ENCODE measurements at regions not wholly inside any gene's neighbourhood (a gene's known extent, or its start where the extent isn't known, plus 50 kb on each side); places are given as distances from the start of the nearest gene placed in this dataset.

DNA sequence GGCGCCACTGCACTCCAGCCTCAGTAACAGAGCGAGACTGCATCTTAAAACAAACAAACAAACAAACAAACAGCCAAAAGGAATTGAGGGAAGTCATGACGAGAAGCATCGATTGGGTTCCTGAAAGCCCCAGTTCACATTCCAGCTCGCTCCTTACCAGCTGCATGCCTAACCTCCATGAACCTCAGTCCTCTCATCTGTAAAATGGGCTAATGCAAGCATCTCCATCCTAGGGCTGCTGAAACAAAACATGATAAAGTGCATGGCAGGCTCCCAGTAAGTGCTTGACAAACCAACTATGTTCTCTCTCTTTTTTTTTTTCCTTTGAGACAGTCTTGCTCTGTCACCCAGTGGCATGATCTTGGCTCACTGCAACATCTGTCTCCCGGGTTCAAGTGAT is 79.7 kb upstream of the DISP3 start:
- DNase-seq (ENCODE audit: low read depth, low spot score): no peak
- dilution Hi-C loops (cut with MboI; ENCODE audit: extremely low pct_ligation_motif_present, low sequenced_read_pairs): no loop called here
- TF ChIP-seq EZH2 (IDR thresholded peaks at IDR 0.05; ENCODE audit: borderline replicate concordance, low read depth, low read length, severe bottlenecking) (no peak), MYC (IDR thresholded peaks at IDR 0.05; ENCODE audit: low read depth, low read length) (no peak), POLR2AphosphoS5 (IDR thresholded peaks at IDR 0.05; ENCODE audit: insufficient read depth, low read depth, low read length) (no peak)
- TF ChIP-seq, protein P1, sequence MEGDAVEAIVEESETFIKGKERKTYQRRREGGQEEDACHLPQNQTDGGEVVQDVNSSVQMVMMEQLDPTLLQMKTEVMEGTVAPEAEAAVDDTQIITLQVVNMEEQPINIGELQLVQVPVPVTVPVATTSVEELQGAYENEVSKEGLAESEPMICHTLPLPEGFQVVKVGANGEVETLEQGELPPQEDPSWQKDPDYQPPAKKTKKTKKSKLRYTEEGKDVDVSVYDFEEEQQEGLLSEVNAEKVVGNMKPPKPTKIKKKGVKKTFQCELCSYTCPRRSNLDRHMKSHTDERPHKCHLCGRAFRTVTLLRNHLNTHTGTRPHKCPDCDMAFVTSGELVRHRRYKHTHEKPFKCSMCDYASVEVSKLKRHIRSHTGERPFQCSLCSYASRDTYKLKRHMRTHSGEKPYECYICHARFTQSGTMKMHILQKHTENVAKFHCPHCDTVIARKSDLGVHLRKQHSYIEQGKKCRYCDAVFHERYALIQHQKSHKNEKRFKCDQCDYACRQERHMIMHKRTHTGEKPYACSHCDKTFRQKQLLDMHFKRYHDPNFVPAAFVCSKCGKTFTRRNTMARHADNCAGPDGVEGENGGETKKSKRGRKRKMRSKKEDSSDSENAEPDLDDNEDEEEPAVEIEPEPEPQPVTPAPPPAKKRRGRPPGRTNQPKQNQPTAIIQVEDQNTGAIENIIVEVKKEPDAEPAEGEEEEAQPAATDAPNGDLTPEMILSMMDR (IDR thresholded peaks at IDR 0.05; ENCODE audit: extremely low read depth in 1 of 2, insufficient read depth in 1 of 2, low read depth in 1 of 2, low read length in 2 of 2): no peak
- Histone ChIP-seq H2AFZ (ENCODE audit: low read depth, low read length) (no peak overlapping the region), H4K20me1 (replicated peaks; ENCODE audit: control insufficient read depth, extremely low read depth, insufficient read depth, low read length) (no peaks in the 10 kb centered on the region), H3K9ac (replicated peaks; ENCODE audit: extremely low read depth, insufficient read depth, low read length) (no peak overlapping the region), H3K4me3 (replicated peaks in 1 of 3; ENCODE audit: insufficient read depth in 1 of 3, low read depth in 1 of 3, low read length in 3 of 3) (no peak overlapping the region), H3K27me3 (ENCODE audit: control insufficient read depth in 2 of 2, insufficient read depth in 2 of 2, low read length in 2 of 2) (no peaks in the 10 kb centered on the region), H3K79me2 (ENCODE audit: control insufficient read depth, insufficient read depth, low read length) (no peaks in the 10 kb centered on the region), H3K4me1 (ENCODE audit: control insufficient read depth, extremely low read depth, insufficient read depth, low read length) (no peaks in the 10 kb centered on the region), H3K36me3 (ENCODE audit: control insufficient read depth in 2 of 2, extremely low read depth in 1 of 2, insufficient read depth in 2 of 2, low read length in 2 of 2) (no peaks in the 10 kb centered on the region), H3K27ac (ENCODE audit: insufficient read depth, low read depth, low read length) (no peak overlapping the region), H3K4me2 (ENCODE audit: insufficient read depth, low read length) (no peak overlapping the region), H3K9me3 (replicated peaks; ENCODE audit: control insufficient read depth, insufficient read depth, low read length) (no peaks in the 10 kb centered on the region), H3K9me1 (replicated peaks; ENCODE audit: control insufficient read depth, extremely low read depth, insufficient read depth, low read length) (no peaks in the 10 kb centered on the region)
- CTCF ChIA-PET: no interaction called here
- POLR2A ChIA-PET: no interaction called here
- FAIRE-seq: no peak
- no TSS peak for BruUV-seq (replicated peaks)
- intact Hi-C loops (cut with micrococcal nuclease): no loop called here

DNA sequence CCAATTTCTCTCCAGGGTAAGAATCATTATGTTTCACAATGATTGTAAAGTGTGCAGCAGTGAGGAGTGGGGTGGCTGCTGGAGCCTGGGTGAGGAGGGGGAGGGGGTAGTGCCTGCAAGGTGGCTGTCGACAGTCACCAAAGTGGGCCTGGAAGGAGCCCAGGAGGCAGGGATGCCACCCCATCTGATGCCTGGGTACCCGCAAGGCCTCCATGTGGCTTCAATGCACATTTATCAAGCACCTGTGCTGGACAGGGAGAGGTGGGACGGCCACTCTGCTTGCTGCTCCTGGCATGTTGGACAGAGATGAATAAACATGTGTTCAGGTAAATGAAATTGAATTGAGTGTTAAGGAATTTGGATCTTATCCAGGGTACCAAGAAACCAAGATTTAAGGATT is 78.8 kb upstream of the DISP3 start:
- no peaks in the 10 kb centered on the region for H3K9me3 ChIP-seq (replicated peaks; ENCODE audit: control insufficient read depth, insufficient read depth, low read length)
- no peak overlapping the region for H3K4me2 ChIP-seq (ENCODE audit: insufficient read depth, low read length)
- H3K9me1 ChIP-seq (replicated peaks; ENCODE audit: control insufficient read depth, extremely low read depth, insufficient read depth, low read length): no peaks in the 10 kb centered on the region
- no TSS peak for BruUV-seq (replicated peaks)
- no peak overlapping the region for H3K27ac ChIP-seq (ENCODE audit: insufficient read depth, low read depth, low read length)
- intact Hi-C loops (cut with micrococcal nuclease): no loop called here
- H3K9ac ChIP-seq (replicated peaks; ENCODE audit: extremely low read depth, insufficient read depth, low read length): no peak overlapping the region
- no peak overlapping the region for H2AFZ ChIP-seq (ENCODE audit: low read depth, low read length)
- no peaks in the 10 kb centered on the region for H3K79me2 ChIP-seq (ENCODE audit: control insufficient read depth, insufficient read depth, low read length)
- no peaks in the 10 kb centered on the region for H3K4me1 ChIP-seq (ENCODE audit: control insufficient read depth, extremely low read depth, insufficient read depth, low read length)
- no peaks in the 10 kb centered on the region for H3K27me3 ChIP-seq (ENCODE audit: control insufficient read depth in 2 of 2, insufficient read depth in 2 of 2, low read length in 2 of 2)
- TF ChIP-seq FOS (IDR thresholded peaks at IDR 0.05; ENCODE audit: borderline replicate concordance, insufficient read depth, low read length): no peak
- no peak for TF ChIP-seq GATA2 (IDR thresholded peaks at IDR 0.05; ENCODE audit: insufficient read depth, insufficient read length, low read depth, low read length)
- TF ChIP-seq, protein P1 (IDR thresholded peaks at IDR 0.05; ENCODE audit: extremely low read depth in 1 of 2, insufficient read depth in 1 of 2, low read depth in 1 of 2, low read length in 2 of 2): no peak
- TF ChIP-seq POLR2A (IDR thresholded peaks at IDR 0.05; ENCODE audit: low read depth, low read length): no peak
- TF ChIP-seq, protein P2, sequence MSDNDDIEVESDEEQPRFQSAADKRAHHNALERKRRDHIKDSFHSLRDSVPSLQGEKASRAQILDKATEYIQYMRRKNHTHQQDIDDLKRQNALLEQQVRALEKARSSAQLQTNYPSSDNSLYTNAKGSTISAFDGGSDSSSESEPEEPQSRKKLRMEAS (IDR thresholded peaks at IDR 0.05; ENCODE audit: insufficient read depth, insufficient read length): no peak
- dilution Hi-C loops (cut with MboI; ENCODE audit: extremely low pct_ligation_motif_present, low sequenced_read_pairs): no loop called here
- no peaks in the 10 kb centered on the region for H4K20me1 ChIP-seq (replicated peaks; ENCODE audit: control insufficient read depth, extremely low read depth, insufficient read depth, low read length)
- CTCF ChIA-PET: no interaction called here
- POLR2A ChIA-PET: no interaction called here
- no peak overlapping the region for H3K4me3 ChIP-seq (replicated peaks in 1 of 3; ENCODE audit: insufficient read depth in 1 of 3, low read depth in 1 of 3, low read length in 3 of 3)
- FAIRE-seq: no peak
- H3K36me3 ChIP-seq (ENCODE audit: control insufficient read depth in 2 of 2, extremely low read depth in 1 of 2, insufficient read depth in 2 of 2, low read length in 2 of 2): no peaks in the 10 kb centered on the region
- DNase-seq (ENCODE audit: low read depth, low spot score): no peak

Measured in endothelial cell of umbilical vein (primary cell).